ENCODE measurements at regions not wholly inside any gene's neighbourhood (a gene's known extent, or its start where the extent isn't known, plus 50 kb on each side); places are given as distances from the start of the nearest gene placed in this dataset.

GRCh38 chr14:65173973-65174693 lies 71.8 kb upstream of the MAX start:
- H3K4me3 ChIP-seq (ENCODE audit: low read depth in 1 of 3, low read length in 3 of 3): no peak overlapping the region
- no peak for DNase-seq (ENCODE audit: low spot score)
- TF ChIP-seq FOXA2 (IDR thresholded peaks at IDR 0.05) (no peak), JUND (IDR thresholded peaks at IDR 0.05) (no peak), GABPA (IDR thresholded peaks at IDR 0.05 in 1 of 2, conservative IDR thresholded peaks at IDR 0.05 in 1 of 2) (no peak), EGR1 (IDR thresholded peaks at IDR 0.05; ENCODE audit: low read depth in 2 of 2) (no peak), TAF1 (conservative IDR thresholded peaks at IDR 0.05) (no peak), HNF4A (conservative IDR thresholded peaks at IDR 0.05) (no peak), REST (IDR thresholded peaks at IDR 0.05) (no peak), MAX (IDR thresholded peaks at IDR 0.05) (no peak), ATF3 (IDR thresholded peaks at IDR 0.05) (no peak), CTCF (IDR thresholded peaks at IDR 0.05; ENCODE audit: low read depth, low read length, missing input control) (no peak), ZBTB33 (IDR thresholded peaks at IDR 0.05) (no peak), HNF4G (IDR thresholded peaks at IDR 0.05) (no peak), RXRA (IDR thresholded peaks at IDR 0.05) (no peak), YY1 (IDR thresholded peaks at IDR 0.05) (no peak), RAD21 (IDR thresholded peaks at IDR 0.05) (no peak), SP1 (IDR thresholded peaks at IDR 0.05) (no peak), NR2F2 (IDR thresholded peaks at IDR 0.05) (no peak), FOXA1 (IDR thresholded peaks at IDR 0.05) (no peak)
- peaks cover 0 to 9% (median 0%) of the 10 kb centered on the region in 4 donors for H3K27me3 ChIP-seq (ENCODE audit: control insufficient read depth in 4 of 4, insufficient read depth in 4 of 4, low read length in 3 of 4)
- H3K9ac ChIP-seq (ENCODE audit: low read depth in 1 of 2, low read length in 2 of 2): no peak overlapping the region
- no peaks in the 10 kb centered on the region for H3K4me1 ChIP-seq (ENCODE audit: control insufficient read depth in 4 of 4, insufficient read depth in 4 of 4, low read length in 3 of 4)
- H3K9me3 ChIP-seq (ENCODE audit: control insufficient read depth in 4 of 4, low read length in 3 of 4): no peaks in the 10 kb centered on the region
- no peak overlapping the region for H3K27ac ChIP-seq (ENCODE audit: low read depth in 1 of 2, low read length in 2 of 2)
- H3K36me3 ChIP-seq (ENCODE audit: control insufficient read depth in 4 of 4, insufficient read depth in 3 of 4, low read depth in 1 of 4, low read length in 3 of 4): no peaks in the 10 kb centered on the region
- WGBS: 42% methylated on average over 13 of the region's 13 CpGs
